Suprapubic skin (tissue), 3 donors: ENCODE measurements at regions not wholly inside any gene's neighbourhood (a gene's known extent, or its start where the extent isn't known, plus 50 kb on each side); places are given as distances from the start of the nearest gene placed in this dataset.

Experiments
- CTCF ChIP-seq, 2 donors: fragments of 200-600 bp in 1 of 2; fragments of 450-650 bp in 1 of 2; sonication (generic) in 1 of 2; IDR thresholded peaks; one replicate each; pipeline ENCODE4 v1.5.1; 2016 to 2019; ENCODE audit warnings: antibody characterized with exemption in 2 of 2, mild to moderate bottlenecking in 1 of 2, moderate library complexity in 1 of 2
- POLR2AphosphoS5 ChIP-seq, 3 donors: sonication (generic); formaldehyde crosslinking; IDR thresholded peaks; one replicate each; pipeline ENCODE4 v1.6.1; 2017; ENCODE audit warnings: antibody characterized with exemption in 3 of 3

GRCh38 chr9:79900754-79901153 lies 329.0 kb downstream of the TLE4 start:
- no peak for TF ChIP-seq CTCF (IDR thresholded peaks at IDR 0.05)
- TF ChIP-seq POLR2AphosphoS5 (IDR thresholded peaks at IDR 0.05), result no peak
